ENCODE measurements at regions not wholly inside any gene's neighbourhood (a gene's known extent, or its start where the extent isn't known, plus 50 kb on each side); places are given as distances from the start of the nearest gene placed in this dataset.

GRCh38 chr6:9186148-9186547 is 750.8 kb upstream of the SLC35B3 start:
- Mint-ChIP-seq H3K4me1 (ENCODE audit: low read depth, unreplicated experiment) (no peaks in the 10 kb centered on the region), H3K9me3 (ENCODE audit: unreplicated experiment) (no peaks in the 10 kb centered on the region), H3K27ac (ENCODE audit: unreplicated experiment) (no peak overlapping the region), H3K27me3 (ENCODE audit: low read depth, unreplicated experiment) (no peaks in the 10 kb centered on the region), H3K36me3 (ENCODE audit: low read depth, unreplicated experiment) (no peaks in the 10 kb centered on the region), H3K4me3 (ENCODE audit: unreplicated experiment) (no peak overlapping the region)
- Histone ChIP-seq H3K4me1 (ENCODE audit: insufficient read depth, low read length) (no peaks in the 10 kb centered on the region), H3K79me2 (ENCODE audit: insufficient read depth, low read length) (no peaks in the 10 kb centered on the region), H3K27me3 (ENCODE audit: insufficient read depth, low read length) (no peaks in the 10 kb centered on the region), H3K4me3 (ENCODE audit: insufficient read depth, low read depth, low read length) (no peak overlapping the region), H3K36me3 (ENCODE audit: insufficient read depth, low read length) (no peaks in the 10 kb centered on the region), H3K9me3 (ENCODE audit: insufficient read depth, low read depth, low read length) (no peaks in the 10 kb centered on the region), H2AFZ (ENCODE audit: low read depth, low read length) (no peak overlapping the region), H3K27ac (ENCODE audit: low read depth, low read length) (no peak overlapping the region), H3K4me2 (ENCODE audit: low read length) (no peak overlapping the region), H3K9ac (ENCODE audit: low read length) (no peak overlapping the region), H4K20me1 (ENCODE audit: insufficient read depth, low read length) (no peaks in the 10 kb centered on the region)
- FAIRE-seq (no peak), DNase-seq (ENCODE audit: low read depth) (no peak)
- no peak for TF ChIP-seq CTCF (IDR thresholded peaks at IDR 0.05; ENCODE audit: insufficient read depth, low read depth, low read length)
- TF ChIP-seq EZH2 (IDR thresholded peaks at IDR 0.05; ENCODE audit: insufficient read depth, low read length): no peak

- Mint-ChIP-seq H3K36me3 (ENCODE audit: low read depth, unreplicated experiment) (no peaks in the 10 kb centered on the region), H3K27ac (ENCODE audit: unreplicated experiment) (no peak overlapping the region), H3K4me1 (ENCODE audit: low read depth, unreplicated experiment) (no peaks in the 10 kb centered on the region), H3K27me3 (ENCODE audit: low read depth, unreplicated experiment) (no peaks in the 10 kb centered on the region), H3K9me3 (ENCODE audit: unreplicated experiment) (peaks cover 2% of the 10 kb centered on the region), H3K4me3 (ENCODE audit: unreplicated experiment) (no peak overlapping the region)
- no peak overlapping the region for H3K4me2 ChIP-seq (ENCODE audit: low read length)
- no peak for DNase-seq (ENCODE audit: low read depth)
- H3K4me3 ChIP-seq (ENCODE audit: insufficient read depth, low read depth, low read length): no peak overlapping the region
- H3K27ac ChIP-seq (ENCODE audit: low read depth, low read length): no peak overlapping the region
- no peaks in the 10 kb centered on the region for H4K20me1 ChIP-seq (ENCODE audit: insufficient read depth, low read length)
- H3K9ac ChIP-seq (ENCODE audit: low read length): no peak overlapping the region
- H2AFZ ChIP-seq (ENCODE audit: low read depth, low read length): no peak overlapping the region
- FAIRE-seq: no peak
- H3K4me1 ChIP-seq (ENCODE audit: insufficient read depth, low read length): no peaks in the 10 kb centered on the region
- H3K9me3 ChIP-seq (ENCODE audit: insufficient read depth, low read depth, low read length): no peaks in the 10 kb centered on the region
- H3K36me3 ChIP-seq (ENCODE audit: insufficient read depth, low read length): no peaks in the 10 kb centered on the region
- no peaks in the 10 kb centered on the region for H3K79me2 ChIP-seq (ENCODE audit: insufficient read depth, low read length)
- TF ChIP-seq EZH2 (IDR thresholded peaks at IDR 0.05; ENCODE audit: insufficient read depth, low read length) (no peak), CTCF (IDR thresholded peaks at IDR 0.05; ENCODE audit: insufficient read depth, low read depth, low read length) (no peak)
- H3K27me3 ChIP-seq (ENCODE audit: insufficient read depth, low read length): no peaks in the 10 kb centered on the region
These were observed 742.7 kb upstream of the SLC35B3 start for GRCh38 chr6:9178071-9178470.

GRCh38 chr6:9173229-9173628 is 737.9 kb upstream of the SLC35B3 start:
- Histone ChIP-seq H3K9ac (ENCODE audit: low read length) (no peak overlapping the region), H3K9me3 (ENCODE audit: insufficient read depth, low read depth, low read length) (no peaks in the 10 kb centered on the region), H3K4me1 (ENCODE audit: insufficient read depth, low read length) (no peaks in the 10 kb centered on the region), H3K36me3 (ENCODE audit: insufficient read depth, low read length) (no peaks in the 10 kb centered on the region), H3K4me3 (ENCODE audit: insufficient read depth, low read depth, low read length) (no peak overlapping the region), H3K4me2 (ENCODE audit: low read length) (no peak overlapping the region), H3K27ac (ENCODE audit: low read depth, low read length) (no peak overlapping the region), H4K20me1 (ENCODE audit: insufficient read depth, low read length) (no peaks in the 10 kb centered on the region), H3K27me3 (ENCODE audit: insufficient read depth, low read length) (no peaks in the 10 kb centered on the region), H2AFZ (ENCODE audit: low read depth, low read length) (no peak overlapping the region), H3K79me2 (ENCODE audit: insufficient read depth, low read length) (no peaks in the 10 kb centered on the region)
- Mint-ChIP-seq H3K4me3 (ENCODE audit: unreplicated experiment) (no peak overlapping the region), H3K27me3 (ENCODE audit: low read depth, unreplicated experiment) (no peaks in the 10 kb centered on the region), H3K9me3 (ENCODE audit: unreplicated experiment) (peaks cover 2% of the 10 kb centered on the region), H3K36me3 (ENCODE audit: low read depth, unreplicated experiment) (no peaks in the 10 kb centered on the region), H3K27ac (ENCODE audit: unreplicated experiment) (no peak overlapping the region), H3K4me1 (ENCODE audit: low read depth, unreplicated experiment) (no peaks in the 10 kb centered on the region)
- DNase-seq (ENCODE audit: low read depth) (no peak), FAIRE-seq (no peak)
- TF ChIP-seq EZH2 (IDR thresholded peaks at IDR 0.05; ENCODE audit: insufficient read depth, low read length): no peak
- TF ChIP-seq CTCF (IDR thresholded peaks at IDR 0.05; ENCODE audit: insufficient read depth, low read depth, low read length): no peak
